ENCODE measurements at regions not wholly inside any gene's neighbourhood (a gene's known extent, or its start where the extent isn't known, plus 50 kb on each side); places are given as distances from the start of the nearest gene placed in this dataset.

GRCh38 chr13:58306062-58306461, 674.5 kb downstream of the PCDH17 start:
- no peak for DNase-seq
- no peak for TF ChIP-seq CTCF (conservative IDR thresholded peaks at IDR 0.05)
- H2AFZ ChIP-seq (ENCODE audit: low read length): no peak overlapping the region
- no peak overlapping the region for H3K4ac ChIP-seq (ENCODE audit: low read depth, low read length)
- no peak overlapping the region for H3K56ac ChIP-seq (ENCODE audit: insufficient read length, low read depth, low read length)
- peaks cover 8 to 19% of the 10 kb centered on the region in 2 experiments for H3K4me1 Mint-ChIP-seq
- H3K9me3 Mint-ChIP-seq: no peaks in the 10 kb centered on the region
- H3K36me3 Mint-ChIP-seq (ENCODE audit: insufficient read depth in 1 of 3, low read depth in 3 of 3): no peaks in the 10 kb centered on the region
- H3K27me3 ChIP-seq (ENCODE audit: insufficient read depth, low read length): no peaks in the 10 kb centered on the region
- H4K91ac ChIP-seq (ENCODE audit: insufficient read length, low read depth, low read length): no peak overlapping the region
- no peak overlapping the region for H3K4me3 Mint-ChIP-seq
- no peak overlapping the region for H3T11ph ChIP-seq (ENCODE audit: low read length)
- H2BK5ac ChIP-seq (ENCODE audit: insufficient read length, low read length): no peak overlapping the region
- H4K8ac ChIP-seq (replicated peaks; ENCODE audit: insufficient read length, low read depth, low read length): no peak overlapping the region
- H2BK12ac ChIP-seq (ENCODE audit: insufficient read length, low read depth, low read length): no peak overlapping the region
- no peak overlapping the region for H2AK5ac ChIP-seq (ENCODE audit: insufficient read length, low read length)
- H3K79me2 ChIP-seq (ENCODE audit: insufficient read depth, low read length): no peaks in the 10 kb centered on the region
- no peak overlapping the region for H3K9ac ChIP-seq (ENCODE audit: extremely low read depth, insufficient read length, low read length)
- no peak overlapping the region for H3K18ac ChIP-seq (ENCODE audit: insufficient read length, low read depth, low read length)
- no peak overlapping the region for H3K14ac ChIP-seq (ENCODE audit: insufficient read depth, low read length)
- no peak overlapping the region for H2BK20ac ChIP-seq (ENCODE audit: low read depth, low read length, poor library complexity, severe bottlenecking)
- no peaks in the 10 kb centered on the region for H3K27me3 Mint-ChIP-seq (ENCODE audit: low read depth)
- H2BK15ac ChIP-seq (ENCODE audit: low read depth, low read length): no peak overlapping the region
- no peaks in the 10 kb centered on the region for H3K9me3 ChIP-seq (ENCODE audit: control insufficient read depth, low read depth, low read length)
- no CpG with 5 or more reads among the region's 1 CpG for WGBS (ENCODE audit: extremely low coverage, insufficient read length, low lambda C conversion rate)
- no peaks in the 10 kb centered on the region for H3K79me1 ChIP-seq (ENCODE audit: insufficient read depth, low read depth, low read length, poor library complexity, severe bottlenecking)
- H4K20me1 ChIP-seq (ENCODE audit: control insufficient read depth, insufficient read depth, insufficient read length): no peaks in the 10 kb centered on the region
- H3K27ac ChIP-seq (ENCODE audit: insufficient read length, low read depth, low read length): no peak overlapping the region
- no peak overlapping the region for H3K4me2 ChIP-seq (ENCODE audit: insufficient read depth, insufficient read length, low read length)
- H3K23me2 ChIP-seq (ENCODE audit: insufficient read length, low read depth, low read length, poor library complexity, severe bottlenecking): no peaks in the 10 kb centered on the region
- H2BK120ac ChIP-seq (ENCODE audit: low read depth, low read length, poor library complexity, severe bottlenecking): no peak overlapping the region
- H4K5ac ChIP-seq (ENCODE audit: insufficient read length, low read depth, low read length): no peak overlapping the region
- no peak overlapping the region for H3K27ac Mint-ChIP-seq
- H3K23ac ChIP-seq (ENCODE audit: insufficient read length, low read depth, low read length): no peak overlapping the region
- H3K4me1 ChIP-seq (ENCODE audit: insufficient read depth, low read length): no peaks in the 10 kb centered on the region
